ENCODE measurements at regions not wholly inside any gene's neighbourhood (a gene's known extent, or its start where the extent isn't known, plus 50 kb on each side); places are given as distances from the start of the nearest gene placed in this dataset.

- Histone ChIP-seq H3K4me3 (ENCODE audit: low read depth, low read length) (no peak overlapping the region), H3K9me3 (ENCODE audit: control insufficient read depth, insufficient read depth, low read depth, low read length) (no peaks in the 10 kb centered on the region), H3K27ac (ENCODE audit: extremely low read depth, low read depth, low read length) (no peak overlapping the region), H3K4me1 (ENCODE audit: control insufficient read depth, insufficient read depth, low read length) (no peaks in the 10 kb centered on the region), H3K36me3 (ENCODE audit: control insufficient read depth in 2 of 2, insufficient read depth in 1 of 2, low read length in 2 of 2) (no peaks in the 10 kb centered on the region)
- POLR2A ChIA-PET = no interaction called here
- no peak for TF ChIP-seq MYNN (tag by site-specific recombination; IDR thresholded peaks at IDR 0.05; ENCODE audit: borderline replicate concordance)
- TF ChIP-seq ZNF311 (tag by site-specific recombination; IDR thresholded peaks at IDR 0.05; ENCODE audit: borderline replicate concordance) = no peak
- no peak for TF ChIP-seq ZNF10 (tag by site-specific recombination; IDR thresholded peaks at IDR 0.05)
- no peak for TF ChIP-seq ZNF239 (tag by site-specific recombination; IDR thresholded peaks at IDR 0.05)
- TF ChIP-seq ZNF394 (tag by site-specific recombination; IDR thresholded peaks at IDR 0.05; ENCODE audit: borderline replicate concordance) = no peak
- no peak for TF ChIP-seq ZNF280D (tag by site-specific recombination; IDR thresholded peaks at IDR 0.05)
- CTCF ChIA-PET = interaction anchor here (0.6 kb wide), 1 partner anchor 66 kb away, joined by 3 read pairs; no protein-coding TSS in a partner anchor
Measured at GRCh38 chr22:49042066-49042465, 785.6 kb downstream of the BRD1 start.

- ChIA-PET CTCF (no interaction called here), POLR2A (no interaction called here)
- H3K36me3 ChIP-seq (ENCODE audit: control insufficient read depth in 2 of 2, insufficient read depth in 1 of 2, low read length in 2 of 2) = no peaks in the 10 kb centered on the region
- no peak overlapping the region for H3K4me3 ChIP-seq (ENCODE audit: low read depth, low read length)
- no peaks in the 10 kb centered on the region for H3K4me1 ChIP-seq (ENCODE audit: control insufficient read depth, insufficient read depth, low read length)
- H3K9me3 ChIP-seq (ENCODE audit: control insufficient read depth, insufficient read depth, low read depth, low read length) = no peaks in the 10 kb centered on the region
- no peak for TF ChIP-seq ZNF239 (tag by site-specific recombination; IDR thresholded peaks at IDR 0.05)
- TF ChIP-seq HOXA7 (CRISPR knock-in tag; IDR thresholded peaks at IDR 0.05; ENCODE audit: borderline replicate concordance) = no peak
- TF ChIP-seq ZNF311 (tag by site-specific recombination; IDR thresholded peaks at IDR 0.05; ENCODE audit: borderline replicate concordance) = no peak
- TF ChIP-seq ZNF416 (tag by site-specific recombination; IDR thresholded peaks at IDR 0.05) = no peak
- no peak for TF ChIP-seq ZNF157 (tag by site-specific recombination; IDR thresholded peaks at IDR 0.05)
- no peak for TF ChIP-seq ZFP37 (tag by site-specific recombination; IDR thresholded peaks at IDR 0.05)
- TF ChIP-seq ZNF362 (tag by site-specific recombination; IDR thresholded peaks at IDR 0.05) = no peak
- no peak for TF ChIP-seq ZNF398 (tag by site-specific recombination; IDR thresholded peaks at IDR 0.05)
- H3K27ac ChIP-seq (ENCODE audit: extremely low read depth, low read depth, low read length) = no peak overlapping the region
Measured at GRCh38 chr22:49040754-49041467, 786.8 kb downstream of the BRD1 start.

GRCh38 chr22:49040111-49040510 is 787.6 kb downstream of the BRD1 start:
- ChIA-PET POLR2A (no interaction called here), CTCF (interaction anchor here (0.6 kb wide), 1 partner anchor 18 kb away, joined by 3 read pairs; no protein-coding TSS in a partner anchor)
- Histone ChIP-seq H3K4me3 (ENCODE audit: low read depth, low read length) (no peak overlapping the region), H3K36me3 (ENCODE audit: control insufficient read depth in 2 of 2, insufficient read depth in 1 of 2, low read length in 2 of 2) (no peaks in the 10 kb centered on the region), H3K27ac (ENCODE audit: extremely low read depth, low read depth, low read length) (no peak overlapping the region), H3K4me1 (ENCODE audit: control insufficient read depth, insufficient read depth, low read length) (no peaks in the 10 kb centered on the region), H3K9me3 (ENCODE audit: control insufficient read depth, insufficient read depth, low read depth, low read length) (no peaks in the 10 kb centered on the region)
- no peak for TF ChIP-seq AEBP2 (tag by site-specific recombination; IDR thresholded peaks at IDR 0.05; ENCODE audit: borderline replicate concordance)
- TF ChIP-seq ZNF404 (tag by site-specific recombination; IDR thresholded peaks at IDR 0.05) = no peak
- TF ChIP-seq ZNF223 (tag by site-specific recombination; IDR thresholded peaks at IDR 0.05) = no peak
- no peak for TF ChIP-seq ZNF529 (tag by site-specific recombination; IDR thresholded peaks at IDR 0.05; ENCODE audit: insufficient replicate concordance)
